Osteoblast (primary cell): ENCODE measurements at regions not wholly inside any gene's neighbourhood (a gene's known extent, or its start where the extent isn't known, plus 50 kb on each side); places are given as distances from the start of the nearest gene placed in this dataset.

ENCODE experiments used
- DNase-seq: peaks from one replicate; pipeline ENCODE4 v3.0.0; 2011; ENCODE audit warnings: low spot score, mixed read lengths; ENCODE audit not compliant: insufficient read length; ENCODE audit errors: missing footprints
- H2AFZ ChIP-seq: 2 replicates; pipeline ENCODE4 v1.6.0; 2011; ENCODE audit warnings: mild to moderate bottlenecking, low read length
- H3K27ac ChIP-seq: 2 replicates; pipeline ENCODE4 v1.5.1; 2011; ENCODE audit warnings: mild to moderate bottlenecking, low read depth, low read length, moderate library complexity
- H3K27me3 ChIP-seq: 2 replicates; pipeline ENCODE4 v1.6.0; 2012; ENCODE audit warnings: mild to moderate bottlenecking, control low read depth, inconsistent platforms, low read length, moderate library complexity; ENCODE audit not compliant: insufficient read depth
- H3K36me3 ChIP-seq: 2 replicates; pipeline ENCODE4 v1.5.1; 2011; ENCODE audit warnings: mild to moderate bottlenecking, low read length, control low read depth, moderate library complexity; ENCODE audit not compliant: insufficient read depth
- H3K4me1 ChIP-seq: 2 replicates; pipeline ENCODE4 v1.5.1; 2011; ENCODE audit warnings: mild to moderate bottlenecking, low read length, control low read depth, moderate library complexity; ENCODE audit not compliant: insufficient read depth
- H3K4me2 ChIP-seq: 2 replicates; pipeline ENCODE4 v1.6.0; 2011; ENCODE audit warnings: mild to moderate bottlenecking, low read length; ENCODE audit not compliant: insufficient read depth
- H3K4me3 ChIP-seq: fragments of 200-600 bp; sonication (generic); 3 replicates; pipeline ENCODE4 v1.5.1; 2012; ENCODE audit warnings: mild to moderate bottlenecking, low read length, inconsistent platforms; ENCODE audit not compliant: insufficient read depth
- H3K79me2 ChIP-seq: 2 replicates; pipeline ENCODE4 v1.6.0; 2012; ENCODE audit warnings: mild to moderate bottlenecking, low read length, control low read depth, inconsistent platforms; ENCODE audit not compliant: insufficient read depth
- H3K9me3 ChIP-seq: 2 replicates; pipeline ENCODE4 v1.5.1; 2011; ENCODE audit warnings: low read depth, low read length, control low read depth
- H4K20me1 ChIP-seq: 2 replicates; pipeline ENCODE4 v1.6.0; 2012; ENCODE audit warnings: mild to moderate bottlenecking, low read length, control low read depth; ENCODE audit not compliant: insufficient read depth
- CTCF ChIP-seq: IDR thresholded peaks from 2 replicates; pipeline ENCODE4 v1.5.1; 2011; ENCODE audit warnings: mild to moderate bottlenecking, low read depth, low read length, moderate library complexity; ENCODE audit errors: extremely low read depth

GRCh38 chr1:221118938-221119320, 239.7 kb downstream of the HLX start:
- no peak overlapping the region for H3K4me2 ChIP-seq
- DNase-seq = no peak

GRCh38 chr1:221122501-221122900, 243.3 kb downstream of the HLX start:
- no peak for TF ChIP-seq CTCF
- no peak for DNase-seq
- H2AFZ ChIP-seq = no peak overlapping the region
- peaks cover 14% of the 10 kb centered on the region for H3K4me1 ChIP-seq
- no peaks in the 10 kb centered on the region for H3K79me2 ChIP-seq
- H3K27ac ChIP-seq = no peak overlapping the region
- H3K9me3 ChIP-seq = no peaks in the 10 kb centered on the region
- no peak overlapping the region for H3K4me3 ChIP-seq
- no peaks in the 10 kb centered on the region for H4K20me1 ChIP-seq
- no peak overlapping the region for H3K4me2 ChIP-seq
- no peaks in the 10 kb centered on the region for H3K27me3 ChIP-seq
- no peaks in the 10 kb centered on the region for H3K36me3 ChIP-seq

More at GRCh38 chr1:221118938-221119320, 239.7 kb downstream of the HLX start:
- H3K4me1 ChIP-seq = peaks cover 23% of the 10 kb centered on the region
- H4K20me1 ChIP-seq = no peaks in the 10 kb centered on the region
- H2AFZ ChIP-seq = no peak overlapping the region
- no peak overlapping the region for H3K4me3 ChIP-seq
- H3K27ac ChIP-seq = no peak overlapping the region
- H3K36me3 ChIP-seq = no peaks in the 10 kb centered on the region
- H3K9me3 ChIP-seq = no peaks in the 10 kb centered on the region
- H3K79me2 ChIP-seq = no peaks in the 10 kb centered on the region
- no peak for TF ChIP-seq CTCF
- H3K27me3 ChIP-seq = no peaks in the 10 kb centered on the region

- no peaks in the 10 kb centered on the region for H3K36me3 ChIP-seq
- no peaks in the 10 kb centered on the region for H3K27me3 ChIP-seq
- no peaks in the 10 kb centered on the region for H4K20me1 ChIP-seq
- H2AFZ ChIP-seq = no peak overlapping the region
- no peak for DNase-seq
- H3K4me2 ChIP-seq = no peak overlapping the region
- H3K9me3 ChIP-seq = no peaks in the 10 kb centered on the region
- H3K79me2 ChIP-seq = no peaks in the 10 kb centered on the region
- H3K27ac ChIP-seq = no peak overlapping the region
- TF ChIP-seq CTCF = no peak
- H3K4me1 ChIP-seq = no peaks in the 10 kb centered on the region
- H3K4me3 ChIP-seq = no peak overlapping the region
Observed at GRCh38 chr1:221125976-221126375, 246.7 kb downstream of the HLX start.

GRCh38 chr1:221137666-221138065, 258.4 kb downstream of the HLX start:
- H3K79me2 ChIP-seq = no peaks in the 10 kb centered on the region
- H2AFZ ChIP-seq = no peak overlapping the region
- no peaks in the 10 kb centered on the region for H4K20me1 ChIP-seq
- no peaks in the 10 kb centered on the region for H3K36me3 ChIP-seq
- no peak overlapping the region for H3K27ac ChIP-seq
- H3K9me3 ChIP-seq = no peaks in the 10 kb centered on the region
- TF ChIP-seq CTCF = no peak
- H3K27me3 ChIP-seq = no peaks in the 10 kb centered on the region
- no peak for DNase-seq
- no peak overlapping the region for H3K4me3 ChIP-seq
- H3K4me1 ChIP-seq = no peaks in the 10 kb centered on the region
- no peak overlapping the region for H3K4me2 ChIP-seq
